H1 (cell line): ENCODE measurements at regions not wholly inside any gene's neighbourhood (a gene's known extent, or its start where the extent isn't known, plus 50 kb on each side); places are given as distances from the start of the nearest gene placed in this dataset.

Experiments
- CTCF ChIA-PET: fragments of 300-600 bp; sonication (Branson Sonifier 250); formaldehyde crosslinking; loops from one replicate; lab custom pipeline; 2021; ENCODE audit not compliant: partially characterized antibody; lab: Charles Lee
- POLR2A ChIA-PET: fragments of 300-600 bp; sonication (Branson Sonifier 250); formaldehyde crosslinking; loops from one replicate; lab custom pipeline; 2021; ENCODE audit warnings: inconsistent platforms; ENCODE audit not compliant: partially characterized antibody; lab: Charles Lee
- DNase-seq, 2 experiments: peaks; one replicate each; pipeline versions ENCODE4 v3.0.0 to v3.0.0-alpha.2; 2010 to 2022; ENCODE audit warnings: low spot score in 2 of 2, low read depth in 1 of 2, mixed read lengths in 1 of 2
- FAIRE-seq: peaks from 2 replicates; lab custom pipeline; 2011; peaks lifted over from hg19 to GRCh38; lab: Jason Lieb, UNC
- H2AFZ ChIP-seq: 2 replicates; pipeline ENCODE4 v1.8.1; 2012; ENCODE audit warnings: low read length, inconsistent platforms
- H2AK5ac ChIP-seq: 2 replicates; pipeline ENCODE4 v1.6.1; 2013; ENCODE audit warnings: low read depth, low read length
- H2BK120ac ChIP-seq: replicated peaks from 2 replicates; pipeline ENCODE3; 2013; ENCODE audit warnings: low read depth, low read length, inconsistent platforms
- H2BK12ac ChIP-seq: 2 replicates; pipeline ENCODE4 v1.6.1; 2013; ENCODE audit warnings: low read depth, low read length
- H2BK15ac ChIP-seq: 2 replicates; pipeline ENCODE4 v1.6.1; 2013; ENCODE audit warnings: low read length
- H2BK20ac ChIP-seq: 2 replicates; pipeline ENCODE4 v1.6.1; 2013; ENCODE audit warnings: low read length
- H2BK5ac ChIP-seq: 2 replicates; pipeline ENCODE4 v1.6.1; 2013; ENCODE audit warnings: low read depth, low read length
- H3K14ac ChIP-seq: 2 replicates; pipeline ENCODE4 v1.6.1; 2013; ENCODE audit warnings: inconsistent platforms; ENCODE audit not compliant: insufficient read length
- H3K18ac ChIP-seq: 2 replicates; pipeline ENCODE4 v1.6.1; 2013; ENCODE audit warnings: low read length; ENCODE audit errors: extremely low read depth
- H3K23ac ChIP-seq: 2 replicates; pipeline ENCODE4 v1.6.1; 2013; ENCODE audit warnings: inconsistent platforms; ENCODE audit not compliant: insufficient read length
- H3K23me2 ChIP-seq: 2 replicates; pipeline ENCODE4 v1.6.1; 2013; ENCODE audit warnings: low read depth, low read length
- H3K27ac ChIP-seq: 2 replicates; pipeline ENCODE4 v1.6.1; 2011; ENCODE audit warnings: low read depth, low read length, inconsistent platforms
- H3K27me3 ChIP-seq, 4 experiments: replicated peaks in 1 of 4; 1 replicate in 1 of 4; 2 replicates in 3 of 4; pipeline versions ENCODE4 v1.6.1 to v1.8.1; 2011 to 2013; ENCODE audit warnings: low read length in 3 of 4, mild to moderate bottlenecking in 3 of 4, inconsistent platforms in 2 of 4, mixed read lengths in 2 of 4, moderate library complexity in 1 of 4; ENCODE audit not compliant: control insufficient read depth in 3 of 4, insufficient read depth in 3 of 4; ENCODE audit errors: extremely low read depth in 1 of 4
- H3K36me3 ChIP-seq, 4 experiments: 2 replicates each; pipeline versions ENCODE4 v1.6.1 to v1.8.1; 2011 to 2013; ENCODE audit warnings: mild to moderate bottlenecking in 4 of 4, low read length in 3 of 4, moderate library complexity in 2 of 4, control low read depth in 1 of 4, inconsistent platforms in 1 of 4; ENCODE audit not compliant: insufficient read depth in 4 of 4, control insufficient read depth in 2 of 4
- H3K4ac ChIP-seq: replicated peaks from 2 replicates; pipeline ENCODE3; 2013; ENCODE audit warnings: low read length, low read depth, mixed read lengths, inconsistent platforms; ENCODE audit not compliant: insufficient read length
- H3K4me1 ChIP-seq, 4 experiments: replicated peaks in 1 of 4; 1 replicate in 1 of 4; 2 replicates in 3 of 4; pipeline versions ENCODE4 v1.6.1 to v1.8.1; 2011 to 2013; ENCODE audit warnings: low read length in 3 of 4, inconsistent platforms in 2 of 4, mixed read lengths in 1 of 4; ENCODE audit not compliant: insufficient read depth in 4 of 4, control insufficient read depth in 3 of 4
- H3K4me2 ChIP-seq, 2 experiments: 2 replicates each; pipeline versions ENCODE4 v1.6.1 to v1.8.1; 2011 to 2013; ENCODE audit warnings: low read depth in 2 of 2, low read length in 2 of 2, control low read depth in 1 of 2, inconsistent platforms in 1 of 2, mild to moderate bottlenecking in 1 of 2; ENCODE audit not compliant: insufficient read depth in 1 of 2
- H3K4me3 ChIP-seq, 4 experiments: fragments of 200-600, 300-600 bp in 1 of 4; sonication (generic), shearing (Covaris generic), sonication (Bioruptor Twin) in 1 of 4; 2 replicates each; pipeline versions ENCODE4 v1.5.1 to v1.8.1; 2011 to 2016; ENCODE audit warnings: low read length in 4 of 4, low read depth in 3 of 4, control low read depth in 2 of 4, inconsistent platforms in 2 of 4, mild to moderate bottlenecking in 2 of 4, mixed read lengths in 1 of 4, moderate library complexity in 1 of 4; ENCODE audit not compliant: insufficient read depth in 2 of 4; ENCODE audit errors: extremely low read depth in 1 of 4
- H3K56ac ChIP-seq: replicated peaks from 2 replicates; pipeline ENCODE3; 2013; ENCODE audit warnings: low read depth, mild to moderate bottlenecking, mixed read lengths, low read length, inconsistent platforms; ENCODE audit not compliant: insufficient read length
- H3K79me1 ChIP-seq: 2 replicates; pipeline ENCODE4 v1.6.1; 2013; ENCODE audit warnings: low read depth, low read length, control low read depth
- H3K79me2 ChIP-seq, 2 experiments: 2 replicates each; pipeline versions ENCODE4 v1.6.1 to v1.8.1; 2012 to 2013; ENCODE audit warnings: low read length in 2 of 2, mild to moderate bottlenecking in 2 of 2, inconsistent platforms in 1 of 2; ENCODE audit not compliant: insufficient read depth in 2 of 2, control insufficient read depth in 1 of 2
- H3K9ac ChIP-seq, 4 experiments: replicated peaks in 1 of 4; 1 replicate in 1 of 4; 2 replicates in 3 of 4; pipeline versions ENCODE4 v1.6.1 to v1.8.1; 2011 to 2013; ENCODE audit warnings: low read depth in 3 of 4, low read length in 3 of 4, control low read depth in 2 of 4, mild to moderate bottlenecking in 2 of 4, moderate library complexity in 2 of 4, inconsistent platforms in 1 of 4; ENCODE audit errors: extremely low read depth in 1 of 4
- H3K9me3 ChIP-seq, 2 experiments: 2 replicates each; pipeline versions ENCODE4 v1.6.1 to v1.8.1; 2012 to 2013; ENCODE audit warnings: mild to moderate bottlenecking in 2 of 2, moderate library complexity in 2 of 2, control low read depth in 1 of 2, inconsistent platforms in 1 of 2, low read depth in 1 of 2, low read length in 1 of 2, mixed read lengths in 1 of 2; ENCODE audit not compliant: insufficient read depth in 2 of 2
- H4K20me1 ChIP-seq, 2 experiments: replicated peaks in 1 of 2; 2 replicates each; pipeline versions ENCODE3 to v1.8.1; 2011 to 2013; ENCODE audit warnings: inconsistent platforms in 2 of 2, low read length in 2 of 2, mild to moderate bottlenecking in 1 of 2; ENCODE audit not compliant: insufficient read depth in 2 of 2, control insufficient read depth in 1 of 2
- H4K5ac ChIP-seq: 2 replicates; pipeline ENCODE4 v1.6.1; 2013; ENCODE audit warnings: low read length, low read depth, mixed read lengths, inconsistent platforms; ENCODE audit not compliant: insufficient read length
- H4K8ac ChIP-seq: 2 replicates; pipeline ENCODE4 v1.8.0; 2013; ENCODE audit warnings: mild to moderate bottlenecking, moderate library complexity, low read length, inconsistent platforms; ENCODE audit not compliant: insufficient read depth; ENCODE audit errors: extremely low read depth
- H4K91ac ChIP-seq: replicated peaks from 2 replicates; pipeline ENCODE3; 2013; ENCODE audit warnings: low read length, mixed read lengths, inconsistent platforms; ENCODE audit not compliant: insufficient read length
- BCL11A ChIP-seq, 2 experiments: IDR thresholded peaks; one replicate each; pipeline ENCODE4 v1.6.1; 2011; ENCODE audit warnings: low read depth in 2 of 2, low read length in 2 of 2, mild to moderate bottlenecking in 2 of 2
- CBX5 ChIP-seq: fragments of 300-800, 300-1000 bp; sonication (generic); IDR thresholded peaks from 2 replicates; pipeline ENCODE4 v1.7.1; 2016; ENCODE audit warnings: antibody characterized with exemption, low read length, low read depth
- CREB1 ChIP-seq: IDR thresholded peaks from 2 replicates; pipeline ENCODE4 v1.6.1; 2012; ENCODE audit warnings: inconsistent platforms
- GTF2F1 ChIP-seq: IDR thresholded peaks from 2 replicates; pipeline ENCODE4 v1.6.1; 2012; ENCODE audit warnings: low read depth, low read length, improper control_type of control experiment, borderline replicate concordance
- HDAC2 ChIP-seq, 2 experiments: fragments of 300-600 bp in 1 of 2; sonication (generic) in 1 of 2; IDR thresholded peaks; 2 replicates each; pipeline ENCODE4 v1.6.1; 2011 to 2012; ENCODE audit warnings: low read depth in 2 of 2, low read length in 2 of 2, mild to moderate bottlenecking in 2 of 2, moderate library complexity in 2 of 2, borderline replicate concordance in 1 of 2, inconsistent platforms in 1 of 2
- MAFK ChIP-seq: IDR thresholded peaks from 2 replicates; pipeline ENCODE4 v1.6.1; 2012; ENCODE audit warnings: low read depth, mild to moderate bottlenecking, improper control_type of control experiment, low read length
- RBBP5 ChIP-seq: IDR thresholded peaks from 2 replicates; pipeline ENCODE4 v1.7.1; 2012; ENCODE audit warnings: low read depth, mild to moderate bottlenecking, inconsistent platforms, low read length, moderate library complexity, borderline replicate concordance
- SAP30 ChIP-seq: fragments of 300-600 bp; sonication (generic); IDR thresholded peaks from 2 replicates; pipeline ENCODE4 v1.7.1; 2012; ENCODE audit warnings: low read length, moderate library complexity, mild to moderate bottlenecking, inconsistent platforms; ENCODE audit not compliant: insufficient read depth, insufficient replicate concordance
- SIX5 ChIP-seq: IDR thresholded peaks from 2 replicates; pipeline ENCODE4 v1.6.1; 2011; ENCODE audit warnings: mild to moderate bottlenecking, low read depth, low read length
- TBP ChIP-seq: IDR thresholded peaks from 2 replicates; pipeline ENCODE4 v1.6.1; 2011; ENCODE audit warnings: low read depth, low read length, improper control_type of control experiment
- TEAD4 ChIP-seq: IDR thresholded peaks from 2 replicates; pipeline ENCODE4 v1.6.1; 2012; ENCODE audit warnings: low read depth, low read length, inconsistent platforms, mixed read lengths

- Histone ChIP-seq H3K9me3 (peaks cover 0 to 5% of the 10 kb centered on the region in 2 experiments; a peak in 2 of 4 replicates), H3K36me3 (peaks cover 0 to 10% (median 1%) of the 10 kb centered on the region in 4 experiments; a peak in 3 of 8 replicates), H4K8ac (no peak overlapping the region), H4K91ac (no peak overlapping the region), H2BK15ac (no peak overlapping the region), H3K14ac (no peak overlapping the region), H3K9ac (no peak overlapping the region), H3K23ac (no peak overlapping the region), H2AFZ (no peak overlapping the region), H3K79me2 (no peaks in the 10 kb centered on the region), H3K4me2 (no peak overlapping the region), H3K4me1 (no peaks in the 10 kb centered on the region; a peak in 1 of 7 replicates), H3K4ac (no peak overlapping the region), H2AK5ac (no peak overlapping the region), H2BK120ac (no peak overlapping the region), H2BK12ac (no peak overlapping the region), H3K18ac (no peak overlapping the region), H3K23me2 (no peaks in the 10 kb centered on the region), H3K4me3 (no peak overlapping the region), H2BK20ac (no peak overlapping the region), H3K27me3 (no peaks in the 10 kb centered on the region), H4K20me1 (no peaks in the 10 kb centered on the region), H3K27ac (no peak overlapping the region), H3K56ac (no peak overlapping the region), H3K79me1 (no peaks in the 10 kb centered on the region), H4K5ac (no peak overlapping the region), H2BK5ac (no peak overlapping the region)
- ChIA-PET CTCF (no interaction called here), POLR2A (no interaction called here)
- no peak for TF ChIP-seq GTF2F1
- TF ChIP-seq SAP30: no peak
- TF ChIP-seq HDAC2 (IDR thresholded peaks at IDR 0.05; ENCODE audit: borderline replicate concordance in 1 of 2, low read depth in 2 of 2, low read length in 2 of 2): no peak
- no peak for TF ChIP-seq CREB1
- no peak for TF ChIP-seq RBBP5
- no peak for TF ChIP-seq CBX5
- TF ChIP-seq TBP: no peak
- no peak for TF ChIP-seq MAFK
- TF ChIP-seq BCL11A (IDR thresholded peaks at IDR 0.05; ENCODE audit: low read depth in 2 of 2, low read length in 2 of 2): no peak
- no peak for TF ChIP-seq SIX5
- no peak for TF ChIP-seq TEAD4
- FAIRE-seq: no peak
- DNase-seq: no peak
Observed at GRCh38 chr3:106840319-106840718, 536.9 kb upstream of the CCDC54 start.
